Left hindlimb (tissue), 1 donor: ENCODE measurements at regions not wholly inside any gene's neighbourhood (a gene's known extent, or its start where the extent isn't known, plus 50 kb on each side); places are given as distances from the start of the nearest gene placed in this dataset.
"Not testable (repeated sequence)": the region's sequence is repeated elsewhere in the genome, so short reads cannot be mapped to it uniquely, and the experiment has no call there.

ENCODE experiments used
- DNase-seq: peaks from one replicate; pipeline ENCODE4 v3.0.0-alpha.2; 2018

GRCh38 chr3:27661797-27662196 is 60.3 kb downstream of the EOMES start:
- no peak for DNase-seq

GRCh38 chr3:27659279-27660021 is 62.7 kb downstream of the EOMES start:
- no peak for DNase-seq

GRCh38 chr3:27658741-27659140 is 63.4 kb downstream of the EOMES start:
- DNase-seq: no peak

- DNase-seq: no peak
Observed at GRCh38 chr3:27657871-27658270, 64.3 kb downstream of the EOMES start.

GRCh38 chr3:27657404-27657803 is 64.7 kb downstream of the EOMES start:
- DNase-seq: no peak

- no peak for DNase-seq
Observed at GRCh38 chr3:27656790-27657189, 65.3 kb downstream of the EOMES start.

- no peak for DNase-seq
Observed at GRCh38 chr3:27655547-27655946, 66.6 kb downstream of the EOMES start.

- DNase-seq: no peak
Observed at GRCh38 chr3:27653803-27654558, 68.1 kb downstream of the EOMES start.

GRCh38 chr3:27649277-27649676 is 72.8 kb downstream of the EOMES start:
- DNase-seq: no peak

- no peak for DNase-seq
Observed at GRCh38 chr3:27646896-27647295, 75.2 kb downstream of the EOMES start.

GRCh38 chr3:27644941-27645340 is 77.2 kb downstream of the EOMES start:
- DNase-seq: no peak

GRCh38 chr3:27643355-27643754 is 78.8 kb downstream of the EOMES start:
- DNase-seq: no peak

- no peak for DNase-seq
Observed at GRCh38 chr3:27642796-27643195, 79.3 kb downstream of the EOMES start.

- no peak for DNase-seq
Observed at GRCh38 chr3:27641888-27642601, 80.1 kb downstream of the EOMES start.

GRCh38 chr3:27641271-27641800 is 80.8 kb downstream of the EOMES start:
- DNase-seq: no peak

- DNase-seq: no peak
Observed at GRCh38 chr3:27639271-27639670, 82.9 kb downstream of the EOMES start.

- DNase-seq: no peak
Observed at GRCh38 chr3:27638594-27638993, 83.5 kb downstream of the EOMES start.

GRCh38 chr3:27637346-27637995 is 84.7 kb downstream of the EOMES start:
- DNase-seq: no peak

- DNase-seq: not testable (repeated sequence)
Observed at GRCh38 chr3:27635006-27635405, 87.1 kb downstream of the EOMES start.

- no peak for DNase-seq
Observed at GRCh38 chr3:27633224-27633545, 88.9 kb downstream of the EOMES start.

- DNase-seq: peak; percentile 71
Observed at GRCh38 chr3:27632431-27633223, 89.5 kb downstream of the EOMES start.

GRCh38 chr3:27630885-27631284 is 91.2 kb downstream of the EOMES start:
- DNase-seq: no peak
